SK-N-MC (cell line): ENCODE measurements at regions not wholly inside any gene's neighbourhood (a gene's known extent, or its start where the extent isn't known, plus 50 kb on each side); places are given as distances from the start of the nearest gene placed in this dataset.

Experiments used
- EZH2 ChIP-seq: fragments of 200-600 bp; sonication (generic); IDR thresholded peaks from one replicate; pipeline ENCODE4 v1.6.1; 2017; ENCODE audit warnings: antibody characterized with exemption
- FOXP2 ChIP-seq: optimal IDR thresholded peaks from 2 replicates; pipeline ENCODE3; 2011; ENCODE audit warnings: mild to moderate bottlenecking, moderate library complexity; ENCODE audit not compliant: insufficient read depth; ENCODE audit errors: extremely low read length, control extremely low read depth

DNA sequence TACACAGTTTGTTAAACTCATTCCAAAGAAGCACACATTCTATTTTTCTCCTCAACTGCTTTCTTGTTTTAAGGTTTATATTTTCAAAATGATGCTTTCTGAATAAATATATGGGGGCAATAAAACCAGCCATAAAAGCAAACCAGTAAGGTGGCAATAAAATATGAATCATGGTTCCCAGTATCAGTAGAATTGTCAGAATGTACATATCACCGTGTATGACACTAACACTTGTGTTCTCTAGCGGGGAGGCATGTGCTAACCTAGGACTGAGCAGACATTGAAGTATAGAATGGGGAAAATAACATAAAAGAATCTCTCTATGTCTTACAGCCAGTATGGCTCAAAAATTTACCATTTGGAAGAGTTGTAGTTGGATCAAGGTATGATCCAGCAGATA lies 329.9 kb upstream of the ISL1 start:
- no peak for TF ChIP-seq EZH2
- no peak for TF ChIP-seq FOXP2
